RWPE2 (cell line): ENCODE measurements at regions not wholly inside any gene's neighbourhood (a gene's known extent, or its start where the extent isn't known, plus 50 kb on each side); places are given as distances from the start of the nearest gene placed in this dataset.
A peak's percentile ranks its signal among the peaks of the same experiment; 100 is the strongest.

Source experiments
- ATAC-seq: fragments of 200-7000 bp; cut with Tn5 transposase; 3 replicates; pipeline ENCODE4 v1.9.1; 2021; ENCODE audit warnings: low read depth
- DNase-seq: peaks from one replicate; pipeline ENCODE4 v3.0.0-alpha.2; 2020; ENCODE audit warnings: low spot score
- H3K27ac ChIP-seq: fragments of 450-650 bp; 2 replicates; pipeline ENCODE4 v1.5.1; 2017; ENCODE audit warnings: mild to moderate bottlenecking; ENCODE audit not compliant: poor library complexity, severe bottlenecking
- H3K27me3 ChIP-seq: fragments of 250-450 bp; sonication (Bioruptor Pico); 2 replicates; pipeline ENCODE4 v1.5.1; 2021; ENCODE audit warnings: mild to moderate bottlenecking, moderate library complexity; ENCODE audit not compliant: insufficient read depth, poor library complexity, severe bottlenecking
- H3K36me3 ChIP-seq: fragments of 250-450 bp; sonication (Bioruptor Pico); 2 replicates; pipeline ENCODE4 v1.5.1; 2020; ENCODE audit warnings: low read depth, mild to moderate bottlenecking, moderate library complexity
- H3K4me1 ChIP-seq: fragments of 250-450 bp; sonication (Bioruptor Pico); 2 replicates; pipeline ENCODE4 v1.5.1; 2021; ENCODE audit warnings: mild to moderate bottlenecking, moderate library complexity; ENCODE audit not compliant: insufficient read depth, poor library complexity, severe bottlenecking
- H3K4me3 ChIP-seq: fragments of 250-450 bp; sonication (Bioruptor Pico); 2 replicates; pipeline ENCODE4 v1.5.1; 2021; ENCODE audit warnings: mild to moderate bottlenecking, moderate library complexity; ENCODE audit not compliant: severe bottlenecking
- H3K9me3 ChIP-seq: fragments of 250-450 bp; sonication (Bioruptor Pico); 2 replicates; pipeline ENCODE4 v1.5.1; 2021; ENCODE audit warnings: mild to moderate bottlenecking, moderate library complexity; ENCODE audit not compliant: severe bottlenecking
- TF ChIP-seq, protein P1 (sequence below): fragments of 450-650 bp; IDR thresholded peaks from one replicate; pipeline ENCODE4 v1.5.1; 2017; ENCODE audit warnings: mild to moderate bottlenecking, moderate library complexity; ENCODE audit not compliant: poor library complexity, severe bottlenecking

DNA sequence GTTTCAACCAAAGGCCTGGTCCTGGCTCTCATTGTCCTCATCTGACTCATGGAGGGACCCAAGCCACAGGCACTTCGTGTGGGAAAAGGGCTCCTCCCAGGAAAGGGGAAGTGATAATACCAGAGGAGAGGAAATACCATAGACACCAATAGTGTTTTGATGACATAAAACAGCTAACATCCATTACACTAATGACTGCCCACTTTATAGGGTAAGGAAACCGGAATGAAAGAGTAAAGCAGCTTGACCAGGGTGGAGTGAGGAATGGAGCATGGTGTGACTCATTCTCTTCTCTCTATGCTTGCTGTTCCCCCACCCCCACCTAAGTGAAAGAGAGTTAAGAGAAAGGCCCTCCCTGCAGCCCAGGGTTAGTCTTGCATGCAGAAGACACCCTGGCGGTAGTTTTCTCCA is 67.4 kb upstream of the HRH2 start:
- Histone ChIP-seq H3K27me3 (no peaks in the 10 kb centered on the region), H3K4me1 (no peaks in the 10 kb centered on the region), H3K27ac (peak overlapping the region; percentile 4), H3K36me3 (no peaks in the 10 kb centered on the region), H3K4me3 (no peak overlapping the region), H3K9me3 (no peaks in the 10 kb centered on the region)
- DNase-seq = no peak
- ATAC-seq = peak; percentile 83
- TF ChIP-seq, protein P1, sequence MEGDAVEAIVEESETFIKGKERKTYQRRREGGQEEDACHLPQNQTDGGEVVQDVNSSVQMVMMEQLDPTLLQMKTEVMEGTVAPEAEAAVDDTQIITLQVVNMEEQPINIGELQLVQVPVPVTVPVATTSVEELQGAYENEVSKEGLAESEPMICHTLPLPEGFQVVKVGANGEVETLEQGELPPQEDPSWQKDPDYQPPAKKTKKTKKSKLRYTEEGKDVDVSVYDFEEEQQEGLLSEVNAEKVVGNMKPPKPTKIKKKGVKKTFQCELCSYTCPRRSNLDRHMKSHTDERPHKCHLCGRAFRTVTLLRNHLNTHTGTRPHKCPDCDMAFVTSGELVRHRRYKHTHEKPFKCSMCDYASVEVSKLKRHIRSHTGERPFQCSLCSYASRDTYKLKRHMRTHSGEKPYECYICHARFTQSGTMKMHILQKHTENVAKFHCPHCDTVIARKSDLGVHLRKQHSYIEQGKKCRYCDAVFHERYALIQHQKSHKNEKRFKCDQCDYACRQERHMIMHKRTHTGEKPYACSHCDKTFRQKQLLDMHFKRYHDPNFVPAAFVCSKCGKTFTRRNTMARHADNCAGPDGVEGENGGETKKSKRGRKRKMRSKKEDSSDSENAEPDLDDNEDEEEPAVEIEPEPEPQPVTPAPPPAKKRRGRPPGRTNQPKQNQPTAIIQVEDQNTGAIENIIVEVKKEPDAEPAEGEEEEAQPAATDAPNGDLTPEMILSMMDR = no peak

DNA sequence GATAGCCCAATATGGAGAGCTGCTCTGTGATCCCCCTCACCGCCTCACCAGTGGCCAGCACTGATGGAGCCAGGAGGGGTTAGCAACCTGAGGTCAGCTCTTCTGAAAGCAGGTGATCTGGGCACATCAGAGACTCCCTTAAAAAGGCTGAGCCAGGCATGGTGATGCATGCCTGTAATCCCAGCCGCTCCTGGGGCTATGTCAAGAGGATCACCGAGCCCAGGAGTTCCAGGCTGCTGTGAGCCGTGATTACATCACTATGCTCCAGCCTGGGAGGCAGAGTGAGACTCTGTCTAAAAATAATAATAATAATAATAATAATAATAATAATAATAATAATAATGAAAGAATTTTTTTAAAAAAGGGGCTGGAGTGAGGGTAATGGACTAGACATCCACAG is 66.6 kb upstream of the HRH2 start:
- Histone ChIP-seq H3K4me1 (no peaks in the 10 kb centered on the region), H3K36me3 (no peaks in the 10 kb centered on the region), H3K27me3 (no peaks in the 10 kb centered on the region), H3K27ac (no peak overlapping the region), H3K9me3 (no peaks in the 10 kb centered on the region), H3K4me3 (no peak overlapping the region)
- DNase-seq (no peak), ATAC-seq (no peak)
- TF ChIP-seq, protein P1 = no peak

GRCh38 chr5:175593794-175594193 is 64.1 kb upstream of the HRH2 start:
- no peaks in the 10 kb centered on the region for H3K4me1 ChIP-seq
- H3K27ac ChIP-seq = no peak overlapping the region
- DNase-seq = no peak
- no peaks in the 10 kb centered on the region for H3K36me3 ChIP-seq
- ATAC-seq = no peak
- TF ChIP-seq, protein P1 = no peak
- H3K27me3 ChIP-seq = peaks cover 7% of the 10 kb centered on the region
- H3K4me3 ChIP-seq = no peak overlapping the region
- H3K9me3 ChIP-seq = no peaks in the 10 kb centered on the region

GRCh38 chr5:175595905-175596304 is 62.0 kb upstream of the HRH2 start:
- no peak overlapping the region for H3K27ac ChIP-seq
- peaks cover 11% of the 10 kb centered on the region for H3K27me3 ChIP-seq
- no peak overlapping the region for H3K4me3 ChIP-seq
- ATAC-seq (no peak), DNase-seq (no peak)
- TF ChIP-seq, protein P1 = no peak
- H3K36me3 ChIP-seq = no peaks in the 10 kb centered on the region
- no peaks in the 10 kb centered on the region for H3K4me1 ChIP-seq
- no peaks in the 10 kb centered on the region for H3K9me3 ChIP-seq

DNA sequence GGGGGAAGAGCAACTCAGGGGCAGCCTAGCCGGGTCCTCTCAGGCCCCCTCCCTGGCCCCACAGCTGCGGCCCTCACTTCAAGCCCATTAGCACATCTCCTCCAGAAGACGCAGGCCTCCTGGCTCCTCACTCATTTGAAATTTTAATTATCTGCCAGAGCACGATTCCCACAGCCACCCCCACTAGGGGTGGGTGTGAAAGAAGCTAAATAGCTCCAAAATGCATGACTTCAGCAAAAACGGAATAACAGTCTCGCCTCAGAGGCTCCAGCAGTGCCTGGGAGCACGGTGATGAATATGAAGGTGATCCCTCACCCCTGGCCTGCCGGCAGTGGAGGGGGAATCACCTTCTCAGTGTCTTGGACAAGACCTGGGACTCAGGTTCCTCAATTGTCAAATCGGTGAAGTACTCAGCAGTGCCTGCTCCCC is 61.1 kb upstream of the HRH2 start:
- TF ChIP-seq, protein P1 = no peak
- peaks cover 11% of the 10 kb centered on the region for H3K27me3 ChIP-seq
- no peak overlapping the region for H3K27ac ChIP-seq
- H3K36me3 ChIP-seq = no peaks in the 10 kb centered on the region
- ATAC-seq (no peak), DNase-seq (no peak)
- H3K9me3 ChIP-seq = no peaks in the 10 kb centered on the region
- no peaks in the 10 kb centered on the region for H3K4me1 ChIP-seq
- H3K4me3 ChIP-seq = no peak overlapping the region
